T follicular helper cell (primary cell): ENCODE measurements at regions not wholly inside any gene's neighbourhood (a gene's known extent, or its start where the extent isn't known, plus 50 kb on each side); places are given as distances from the start of the nearest gene placed in this dataset.
"Not testable (repeated sequence)": the region's sequence is repeated elsewhere in the genome, so short reads cannot be mapped to it uniquely, and the experiment has no call there.

Experiments
- DNase-seq: peaks from one replicate; pipeline ENCODE4 v3.0.0-alpha.2; 2020; ENCODE audit warnings: low read depth

- no peak for DNase-seq
Measured at GRCh38 chr5:81826128-81826527, 75.2 kb upstream of the SSBP2 start.

GRCh38 chr5:81825237-81825636 is 74.3 kb upstream of the SSBP2 start:
- no peak for DNase-seq

GRCh38 chr5:81823736-81824135 is 72.8 kb upstream of the SSBP2 start:
- not testable (repeated sequence) for DNase-seq

- DNase-seq: no peak
Measured at GRCh38 chr5:81820863-81821262, 70.0 kb upstream of the SSBP2 start.

GRCh38 chr5:81820318-81820636 is 69.4 kb upstream of the SSBP2 start:
- no peak for DNase-seq

GRCh38 chr5:81819556-81820317 is 68.8 kb upstream of the SSBP2 start:
- no peak for DNase-seq

GRCh38 chr5:81817980-81818379 is 67.1 kb upstream of the SSBP2 start:
- no peak for DNase-seq

- no peak for DNase-seq
Measured at GRCh38 chr5:81817086-81817485, 66.2 kb upstream of the SSBP2 start.

GRCh38 chr5:81815321-81815720 is 64.4 kb upstream of the SSBP2 start:
- DNase-seq: no peak

GRCh38 chr5:81808106-81808505 is 57.2 kb upstream of the SSBP2 start:
- no peak for DNase-seq

- no peak for DNase-seq
Measured at GRCh38 chr5:81805086-81805485, 54.2 kb upstream of the SSBP2 start.

GRCh38 chr5:81803812-81804211 is 52.9 kb upstream of the SSBP2 start:
- DNase-seq: no peak

GRCh38 chr5:81802625-81803024 is 51.7 kb upstream of the SSBP2 start:
- DNase-seq: no peak

- no peak for DNase-seq
Measured at GRCh38 chr5:81802020-81802419, 51.1 kb upstream of the SSBP2 start.

- no peak for DNase-seq
Measured at GRCh38 chr5:81800797-81801196, 49.9 kb upstream of the SSBP2 start.
